DMS 273 (cell line): ENCODE measurements at regions not wholly inside any gene's neighbourhood (a gene's known extent, or its start where the extent isn't known, plus 50 kb on each side); places are given as distances from the start of the nearest gene placed in this dataset.
A peak's percentile ranks its signal among the peaks of the same experiment; 100 is the strongest.

Experiments
- DNase-seq: peaks from one replicate; lab custom pipeline; 2025; ENCODE audit not compliant: unreplicated experiment; lab: John Stamatoyannopoulos, UW

GRCh38 chr20:21653628-21654027 is 51.8 kb upstream of the PAX1 start:
- DNase-seq = no peak

- no peak for DNase-seq
Measured at GRCh38 chr20:21643417-21643816, 62.0 kb upstream of the PAX1 start.

- DNase-seq = peak; percentile 57
Measured at GRCh38 chr20:21640556-21640955, 64.9 kb upstream of the PAX1 start.

GRCh38 chr20:21633829-21634228 is 71.6 kb upstream of the PAX1 start:
- DNase-seq = no peak

- DNase-seq = no peak
Measured at GRCh38 chr20:21632735-21633053, 72.8 kb upstream of the PAX1 start.

GRCh38 chr20:21632031-21632734 is 73.3 kb upstream of the PAX1 start:
- peak; percentile 36 for DNase-seq

- DNase-seq = no peak
Measured at GRCh38 chr20:21628800-21629199, 76.7 kb upstream of the PAX1 start.

GRCh38 chr20:21623781-21624094 is 81.7 kb upstream of the PAX1 start:
- DNase-seq = no peak

- DNase-seq = no peak
Measured at GRCh38 chr20:21623074-21623780, 82.2 kb upstream of the PAX1 start.

- DNase-seq = no peak
Measured at GRCh38 chr20:21622097-21622857, 83.2 kb upstream of the PAX1 start.

GRCh38 chr20:21618759-21619416 is 86.6 kb upstream of the PAX1 start:
- DNase-seq = no peak

GRCh38 chr20:21615617-21616080 is 89.8 kb upstream of the PAX1 start:
- DNase-seq = peak; percentile 83

GRCh38 chr20:21614980-21615379 is 90.5 kb upstream of the PAX1 start:
- no peak for DNase-seq

GRCh38 chr20:21613512-21613911 is 92.0 kb upstream of the PAX1 start:
- DNase-seq = peak; percentile 83

- DNase-seq = no peak
Measured at GRCh38 chr20:21609981-21610380, 95.5 kb upstream of the PAX1 start.

- no peak for DNase-seq
Measured at GRCh38 chr20:21609221-21609620, 95.4 kb upstream of the NKX2-2 start.

- DNase-seq = no peak
Measured at GRCh38 chr20:21608777-21609176, 94.9 kb upstream of the NKX2-2 start.

- DNase-seq = peak; percentile 73
Measured at GRCh38 chr20:21607971-21608725, 94.3 kb upstream of the NKX2-2 start.

- no peak for DNase-seq
Measured at GRCh38 chr20:21601799-21602198, 87.9 kb upstream of the NKX2-2 start.

- DNase-seq = no peak
Measured at GRCh38 chr20:21586682-21587081, 72.8 kb upstream of the NKX2-2 start.
